PC-3 (cell line): ENCODE measurements at regions not wholly inside any gene's neighbourhood (a gene's known extent, or its start where the extent isn't known, plus 50 kb on each side); places are given as distances from the start of the nearest gene placed in this dataset.

ENCODE experiments used
- ATAC-seq: fragments of 200-7000 bp; cut with Tn5 transposase; 2 replicates; pipeline ENCODE4 v1.9.1; 2020; ENCODE audit warnings: mild to moderate bottlenecking, moderate library complexity
- BruUV-seq: library from RNA; stranded (reverse); fragments of 400-500 nt; replicated peaks from 2 replicates; lab custom pipeline; 2021; lab: Mats Ljungman, UMichigan
- CTCF ChIA-PET: fragments of 300-600 bp; sonication (Branson Sonifier 250); formaldehyde crosslinking; loops from one replicate; lab custom pipeline; 2022; ENCODE audit warnings: antibody characterized with exemption; lab: Charles Lee
- POLR2A ChIA-PET: fragments of 300-600 bp; sonication (Branson Sonifier 250); formaldehyde crosslinking; loops from one replicate; lab custom pipeline; 2022; ENCODE audit warnings: antibody characterized with exemption; ENCODE audit not compliant: unreplicated experiment; lab: Charles Lee
- DNase-seq: peaks from one replicate; pipeline ENCODE4 v3.0.0-alpha.2; 2015
- H2AFZ ChIP-seq: fragments of 300-600 bp; sonication (generic); 2 replicates; pipeline ENCODE4 v1.6.0; 2016; ENCODE audit warnings: antibody characterized with exemption, low read length
- H3F3A ChIP-seq: fragments of 300-600 bp; sonication (generic); one replicate; pipeline ENCODE4 v1.6.0; 2017; ENCODE audit warnings: antibody characterized with exemption, low read length, control low read depth, mild to moderate bottlenecking; ENCODE audit not compliant: unreplicated experiment
- H3K27ac ChIP-seq: fragments of 300-600 bp; sonication (generic); 2 replicates; pipeline ENCODE4 v1.5.1; 2016; ENCODE audit warnings: mild to moderate bottlenecking, low read length
- H3K27me3 ChIP-seq: fragments of 300-600 bp; sonication (generic); 2 replicates; pipeline ENCODE4 v1.6.1; 2016; ENCODE audit warnings: low read length, mixed read lengths
- H3K36me3 ChIP-seq: fragments of 300-600 bp; sonication (generic); 2 replicates; pipeline ENCODE4 v1.6.1; 2016; ENCODE audit warnings: low read depth, mixed run types, low read length, mixed read lengths
- H3K4me1 ChIP-seq: fragments of 300-600 bp; sonication (generic); 2 replicates; pipeline ENCODE4 v1.5.1; 2016; ENCODE audit warnings: low read length; ENCODE audit not compliant: insufficient read depth
- H3K4me2 ChIP-seq: fragments of 300-600 bp; sonication (generic); 2 replicates; pipeline ENCODE4 v1.6.0; 2016; ENCODE audit warnings: low read length
- H3K4me3 ChIP-seq: fragments of 300-600 bp; sonication (generic); 2 replicates; pipeline ENCODE4 v1.5.1; 2016; ENCODE audit warnings: mild to moderate bottlenecking, low read length, mixed read lengths
- H3K79me2 ChIP-seq: fragments of 300-600 bp; sonication (generic); 2 replicates; pipeline ENCODE4 v1.6.1; 2017; ENCODE audit warnings: low read length, mixed read lengths
- H3K9ac ChIP-seq: fragments of 300-600 bp; sonication (generic); 2 replicates; pipeline ENCODE4 v1.6.0; 2016; ENCODE audit warnings: mild to moderate bottlenecking, low read length
- H3K9me2 ChIP-seq: fragments of 300-600 bp; sonication (generic); replicated peaks from 2 replicates; pipeline ENCODE4 v1.6.1; 2016; ENCODE audit warnings: mixed run types, low read length, mixed read lengths
- H3K9me3 ChIP-seq: fragments of 300-600 bp; sonication (generic); 2 replicates; pipeline ENCODE4 v1.6.1; 2016; ENCODE audit warnings: low read length, mixed read lengths
- H4K20me1 ChIP-seq: fragments of 300-600 bp; sonication (generic); 2 replicates; pipeline ENCODE4 v1.6.1; 2016; ENCODE audit warnings: low read length, mixed read lengths
- CTCF ChIP-seq: fragments of 300-600 bp; sonication (generic); conservative IDR thresholded peaks from 2 replicates; pipeline ENCODE4 v1.5.1; 2017; ENCODE audit warnings: antibody characterized with exemption, low read depth, mild to moderate bottlenecking, low read length
- EZH2 ChIP-seq: fragments of 300-600 bp; sonication (generic); IDR thresholded peaks from one replicate; pipeline ENCODE4 v1.6.1; 2017; ENCODE audit warnings: antibody characterized with exemption, mild to moderate bottlenecking, low read length; ENCODE audit not compliant: unreplicated experiment
- EZH2phosphoT487 ChIP-seq: fragments of 300-600 bp; sonication (generic); IDR thresholded peaks from 2 replicates; pipeline ENCODE4 v1.6.1; 2018; ENCODE audit warnings: mild to moderate bottlenecking, antibody characterized with exemption, low read length, borderline replicate concordance
- intact Hi-C: fragments of 100-400 bp; cut with micrococcal nuclease; formaldehyde crosslinking; loops from 2 replicates; pipeline ENCODE4 v1.9.0; 2023

- Histone ChIP-seq H3K9ac (no peak overlapping the region), H3K9me2 (no peaks in the 10 kb centered on the region), H3K9me3 (no peaks in the 10 kb centered on the region), H4K20me1 (no peaks in the 10 kb centered on the region), H3K27ac (no peak overlapping the region), H3K36me3 (no peaks in the 10 kb centered on the region), H3K79me2 (no peaks in the 10 kb centered on the region), H3K27me3 (no peaks in the 10 kb centered on the region), H2AFZ (no peak overlapping the region), H3K4me1 (no peaks in the 10 kb centered on the region), H3F3A (no peaks in the 10 kb centered on the region), H3K4me2 (no peak overlapping the region), H3K4me3 (no peak overlapping the region)
- TF ChIP-seq EZH2phosphoT487 (no peak), EZH2 (no peak)
- POLR2A ChIA-PET: no interaction called here
- ATAC-seq (no peak), DNase-seq (no peak)
- intact Hi-C loops: no loop called here
- CTCF ChIA-PET: no interaction called here
- BruUV-seq: no TSS peak
Measured at GRCh38 chr13:34258646-34259386, 440.9 kb downstream of the RFC3 start.

- Histone ChIP-seq H3K27me3 (no peaks in the 10 kb centered on the region), H3K4me3 (no peak overlapping the region), H3F3A (peaks cover 4% of the 10 kb centered on the region), H3K9me2 (no peaks in the 10 kb centered on the region), H3K9ac (no peak overlapping the region), H3K4me2 (no peak overlapping the region), H3K4me1 (peaks cover 19% of the 10 kb centered on the region), H3K36me3 (no peaks in the 10 kb centered on the region), H2AFZ (no peak overlapping the region), H3K79me2 (no peaks in the 10 kb centered on the region), H4K20me1 (no peaks in the 10 kb centered on the region), H3K27ac (no peak overlapping the region), H3K9me3 (no peaks in the 10 kb centered on the region)
- TF ChIP-seq EZH2 (no peak), EZH2phosphoT487 (no peak), CTCF (no peak)
- CTCF ChIA-PET: no interaction called here
- intact Hi-C loops: loop anchor here (2.0 to 10.0 kb wide), 3 partner anchors 63 to 151 kb away; no protein-coding TSS in a partner anchor
- POLR2A ChIA-PET: no interaction called here
- BruUV-seq: no TSS peak
- no peak for DNase-seq
- no peak for ATAC-seq
Measured at GRCh38 chr13:34263681-34264080, 445.7 kb downstream of the RFC3 start.

GRCh38 chr13:34265046-34265679 is 447.2 kb downstream of the RFC3 start:
- ChIA-PET POLR2A (no interaction called here), CTCF (interaction anchor here (0.6 kb wide), 1 partner anchor 1660 kb away, joined by 4 read pairs; no protein-coding TSS in a partner anchor)
- peak; percentile 78 for DNase-seq
- no peaks in the 10 kb centered on the region for H3K27me3 ChIP-seq
- no peaks in the 10 kb centered on the region for H3K36me3 ChIP-seq
- peak overlapping the region; percentile 93 for H3K27ac ChIP-seq
- peak; percentile 87 for ATAC-seq
- peak overlapping the region; percentile 27; the same call in 1 of the 2 replicates for H2AFZ ChIP-seq
- peak overlapping the region; percentile 57 for H3K4me2 ChIP-seq
- no TSS peak for BruUV-seq
- H3K4me3 ChIP-seq: no peak overlapping the region; the same call in 1 of the 2 replicates
- TF ChIP-seq EZH2phosphoT487: no peak
- no peak for TF ChIP-seq CTCF
- TF ChIP-seq EZH2: no peak
- H3F3A ChIP-seq: peaks cover 4% of the 10 kb centered on the region
- no peaks in the 10 kb centered on the region for H3K9me2 ChIP-seq
- intact Hi-C loops: loop anchor here (2.0 to 10.0 kb wide), 5 partner anchors 64 to 202 kb away; no protein-coding TSS in a partner anchor
- peaks cover 19% of the 10 kb centered on the region for H3K4me1 ChIP-seq
- no peaks in the 10 kb centered on the region for H4K20me1 ChIP-seq
- peak overlapping the region; percentile 67 for H3K9ac ChIP-seq
- H3K79me2 ChIP-seq: no peaks in the 10 kb centered on the region
- H3K9me3 ChIP-seq: no peaks in the 10 kb centered on the region
